Epithelial cell of proximal tubule (primary cell): ENCODE measurements at regions not wholly inside any gene's neighbourhood (a gene's known extent, or its start where the extent isn't known, plus 50 kb on each side); places are given as distances from the start of the nearest gene placed in this dataset.

Source experiments
- DNase-seq: peaks from one replicate; pipeline ENCODE4 v3.0.0-alpha.2; 2011; ENCODE audit warnings: low read depth
- H3K4me3 ChIP-seq: 2 replicates; pipeline ENCODE4 v1.5.1; 2011; ENCODE audit warnings: low read depth, mild to moderate bottlenecking, low read length
- CTCF ChIP-seq: conservative IDR thresholded peaks from 2 replicates; pipeline ENCODE4 v1.5.1; 2012; ENCODE audit warnings: low read depth, mild to moderate bottlenecking, low read length

- no peak for DNase-seq
- no peak for TF ChIP-seq CTCF
- no peak overlapping the region for H3K4me3 ChIP-seq
Observed at GRCh38 chr4:152075253-152075928, 314.6 kb upstream of the GATB start.

- TF ChIP-seq CTCF, result no peak
- DNase-seq, result no peak
- H3K4me3 ChIP-seq, result no peak overlapping the region
Observed at GRCh38 chr4:152074573-152074972, 313.8 kb upstream of the GATB start.

- no peak for TF ChIP-seq CTCF
- no peak for DNase-seq
Observed at GRCh38 chr4:152074088-152074437, 313.3 kb upstream of the GATB start.

GRCh38 chr4:152073351-152074087 lies 312.7 kb upstream of the GATB start:
- H3K4me3 ChIP-seq, result no peak overlapping the region
- DNase-seq, result no peak
- TF ChIP-seq CTCF, result no peak

More at GRCh38 chr4:152074088-152074437, 313.3 kb upstream of the GATB start:
- no peak overlapping the region for H3K4me3 ChIP-seq

GRCh38 chr4:152072906-152073305 lies 312.1 kb upstream of the GATB start:
- H3K4me3 ChIP-seq, result no peak overlapping the region
- TF ChIP-seq CTCF, result no peak
- DNase-seq, result no peak

GRCh38 chr4:152072001-152072485 lies 311.2 kb upstream of the GATB start:
- TF ChIP-seq CTCF, result no peak
- no peak overlapping the region for H3K4me3 ChIP-seq
- no peak for DNase-seq
